ENCODE measurements at regions not wholly inside any gene's neighbourhood (a gene's known extent, or its start where the extent isn't known, plus 50 kb on each side); places are given as distances from the start of the nearest gene placed in this dataset.
A peak's percentile ranks its signal among the peaks of the same experiment; 100 is the strongest.

DNA sequence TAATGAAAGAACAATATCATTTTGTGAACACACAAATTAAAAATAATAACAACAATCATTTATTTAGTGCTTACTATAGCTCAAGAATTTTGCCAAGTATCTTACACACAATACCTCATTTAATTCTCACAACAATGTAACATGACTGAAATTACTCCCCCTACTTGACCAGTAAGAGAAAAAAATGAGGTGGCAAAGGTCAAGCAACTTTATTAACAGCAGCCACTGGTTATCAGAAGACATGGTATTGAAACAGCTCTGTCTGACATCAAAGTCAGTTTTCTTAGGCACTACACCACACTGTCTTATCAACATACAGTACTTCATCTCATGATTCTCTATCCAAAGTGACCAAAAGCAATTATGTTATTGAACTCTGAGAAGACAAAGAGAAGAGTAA, 389.4 kb downstream of the ZEB2 start:
- no peaks in the 10 kb centered on the region for H3K79me2 ChIP-seq (ENCODE audit: control insufficient read depth, insufficient read depth, low read length)
- H3K36me3 ChIP-seq (ENCODE audit: control insufficient read depth, insufficient read depth, low read length): no peaks in the 10 kb centered on the region
- ATAC-seq (no peak), FAIRE-seq (peak; percentile 6), DNase-seq (ENCODE audit: extremely low read depth in 1 of 4, low spot score in 3 of 4) (peak in 1 of 4 experiments; percentile 25)
- H3K4me3 ChIP-seq: no peak overlapping the region
- POLR2A ChIA-PET: interaction anchor here (0.5 to 1.2 kb wide), 2 partner anchors 10 to 177 kb away, joined by 3 to 4 read pairs; no protein-coding TSS in a partner anchor
- in situ Hi-C loops (cut with MboI) (no loop called here), intact Hi-C loops (cut with micrococcal nuclease) (no loop called here)
- H3K27me3 ChIP-seq (ENCODE audit: control insufficient read depth in 2 of 2, insufficient read depth in 2 of 2, low read length in 2 of 2): no peaks in the 10 kb centered on the region
- peaks cover 0 to 12% of the 10 kb centered on the region in 2 experiments; a peak in 2 of 5 replicates for H3K4me1 ChIP-seq (replicated peaks in 1 of 2; ENCODE audit: control insufficient read depth in 2 of 2, insufficient read depth in 2 of 2, low read length in 2 of 2)
- H3K9me1 ChIP-seq (ENCODE audit: control insufficient read depth, insufficient read depth, low read length): no peaks in the 10 kb centered on the region
- no peaks in the 10 kb centered on the region for H3K9me3 ChIP-seq (replicated peaks; ENCODE audit: control insufficient read depth, insufficient read depth, low read depth, low read length)
- BruUV-seq (replicated peaks): no TSS peak
- H3K9ac ChIP-seq (ENCODE audit: insufficient read depth in 1 of 2, low read depth in 2 of 2, low read length in 2 of 2): no peak overlapping the region
- no peak overlapping the region for H2AFZ ChIP-seq (ENCODE audit: low read depth, low read length)
- H4K20me1 ChIP-seq (replicated peaks; ENCODE audit: control insufficient read depth, insufficient read depth, low read length): no peaks in the 10 kb centered on the region
- no peak overlapping the region for H3K27ac ChIP-seq (ENCODE audit: extremely low read depth, low read depth, low read length)
- no peak overlapping the region for H3K4me2 ChIP-seq (ENCODE audit: insufficient read depth, low read length)
- CTCF ChIA-PET (ENCODE audit: low intra/inter-chr PET ratio): no interaction called here
- TF ChIP-seq NR2C2 (CRISPR knock-in tag; IDR thresholded peaks at IDR 0.05) (no peak), NR2C2 (tag; IDR thresholded peaks at IDR 0.05) (peak; percentile 74), ZNF12 (CRISPR knock-in tag; IDR thresholded peaks at IDR 0.05) (no peak), SAFB (IDR thresholded peaks at IDR 0.05; ENCODE audit: borderline replicate concordance, low read depth, low read length) (no peak), PTRF (tag; IDR thresholded peaks at IDR 0.05) (no peak), ZNF384 (IDR thresholded peaks at IDR 0.05; ENCODE audit: low read depth, low read length) (peak; percentile 83), POLR2A (conservative IDR thresholded peaks at IDR 0.05) (no peak), NR2C1 (IDR thresholded peaks at IDR 0.05) (peak; percentile 84), NR2C1 (tag; IDR thresholded peaks at IDR 0.05) (peak; percentile 86)
- TF ChIP-seq, protein P1, sequence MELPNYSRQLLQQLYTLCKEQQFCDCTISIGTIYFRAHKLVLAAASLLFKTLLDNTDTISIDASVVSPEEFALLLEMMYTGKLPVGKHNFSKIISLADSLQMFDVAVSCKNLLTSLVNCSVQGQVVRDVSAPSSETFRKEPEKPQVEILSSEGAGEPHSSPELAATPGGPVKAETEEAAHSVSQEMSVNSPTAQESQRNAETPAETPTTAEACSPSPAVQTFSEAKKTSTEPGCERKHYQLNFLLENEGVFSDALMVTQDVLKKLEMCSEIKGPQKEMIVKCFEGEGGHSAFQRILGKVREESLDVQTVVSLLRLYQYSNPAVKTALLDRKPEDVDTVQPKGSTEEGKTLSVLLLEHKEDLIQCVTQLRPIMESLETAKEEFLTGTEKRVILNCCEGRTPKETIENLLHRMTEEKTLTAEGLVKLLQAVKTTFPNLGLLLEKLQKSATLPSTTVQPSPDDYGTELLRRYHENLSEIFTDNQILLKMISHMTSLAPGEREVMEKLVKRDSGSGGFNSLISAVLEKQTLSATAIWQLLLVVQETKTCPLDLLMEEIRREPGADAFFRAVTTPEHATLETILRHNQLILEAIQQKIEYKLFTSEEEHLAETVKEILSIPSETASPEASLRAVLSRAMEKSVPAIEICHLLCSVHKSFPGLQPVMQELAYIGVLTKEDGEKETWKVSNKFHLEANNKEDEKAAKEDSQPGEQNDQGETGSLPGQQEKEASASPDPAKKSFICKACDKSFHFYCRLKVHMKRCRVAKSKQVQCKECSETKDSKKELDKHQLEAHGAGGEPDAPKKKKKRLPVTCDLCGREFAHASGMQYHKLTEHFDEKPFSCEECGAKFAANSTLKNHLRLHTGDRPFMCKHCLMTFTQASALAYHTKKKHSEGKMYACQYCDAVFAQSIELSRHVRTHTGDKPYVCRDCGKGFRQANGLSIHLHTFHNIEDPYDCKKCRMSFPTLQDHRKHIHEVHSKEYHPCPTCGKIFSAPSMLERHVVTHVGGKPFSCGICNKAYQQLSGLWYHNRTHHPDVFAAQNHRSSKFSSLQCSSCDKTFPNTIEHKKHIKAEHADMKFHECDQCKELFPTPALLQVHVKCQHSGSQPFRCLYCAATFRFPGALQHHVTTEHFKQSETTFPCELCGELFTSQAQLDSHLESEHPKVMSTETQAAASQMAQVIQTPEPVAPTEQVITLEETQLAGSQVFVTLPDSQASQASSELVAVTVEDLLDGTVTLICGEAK (IDR thresholded peaks at IDR 0.05): peak; percentile 93
- TF ChIP-seq, protein P1 (CRISPR knock-in tag; IDR thresholded peaks at IDR 0.05): peak; percentile 87
- TF ChIP-seq, protein P2, sequence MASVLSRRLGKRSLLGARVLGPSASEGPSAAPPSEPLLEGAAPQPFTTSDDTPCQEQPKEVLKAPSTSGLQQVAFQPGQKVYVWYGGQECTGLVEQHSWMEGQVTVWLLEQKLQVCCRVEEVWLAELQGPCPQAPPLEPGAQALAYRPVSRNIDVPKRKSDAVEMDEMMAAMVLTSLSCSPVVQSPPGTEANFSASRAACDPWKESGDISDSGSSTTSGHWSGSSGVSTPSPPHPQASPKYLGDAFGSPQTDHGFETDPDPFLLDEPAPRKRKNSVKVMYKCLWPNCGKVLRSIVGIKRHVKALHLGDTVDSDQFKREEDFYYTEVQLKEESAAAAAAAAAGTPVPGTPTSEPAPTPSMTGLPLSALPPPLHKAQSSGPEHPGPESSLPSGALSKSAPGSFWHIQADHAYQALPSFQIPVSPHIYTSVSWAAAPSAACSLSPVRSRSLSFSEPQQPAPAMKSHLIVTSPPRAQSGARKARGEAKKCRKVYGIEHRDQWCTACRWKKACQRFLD (CRISPR knock-in tag; IDR thresholded peaks at IDR 0.05): no peak
